HFF-Myc (cell line): ENCODE measurements at regions not wholly inside any gene's neighbourhood (a gene's known extent, or its start where the extent isn't known, plus 50 kb on each side); places are given as distances from the start of the nearest gene placed in this dataset.

Source experiments
- DNase-seq: peaks from one replicate; pipeline ENCODE4 v3.0.0-alpha.2; 2011; ENCODE audit warnings: low read depth; ENCODE audit errors: extremely low read depth
- H3K4me3 ChIP-seq: replicated peaks from 2 replicates; pipeline ENCODE4 v1.5.1; 2011; ENCODE audit warnings: low read depth, mild to moderate bottlenecking, control low read depth, low read length
- TF ChIP-seq, protein P1 (sequence below): IDR thresholded peaks from 2 replicates; pipeline ENCODE4 v1.5.1; 2012; ENCODE audit warnings: mild to moderate bottlenecking, low read depth, low read length, control low read depth; ENCODE audit errors: missing control alignments

GRCh38 chr14:86027990-86028389 lies 498.0 kb downstream of the FLRT2 start:
- TF ChIP-seq, protein P1, sequence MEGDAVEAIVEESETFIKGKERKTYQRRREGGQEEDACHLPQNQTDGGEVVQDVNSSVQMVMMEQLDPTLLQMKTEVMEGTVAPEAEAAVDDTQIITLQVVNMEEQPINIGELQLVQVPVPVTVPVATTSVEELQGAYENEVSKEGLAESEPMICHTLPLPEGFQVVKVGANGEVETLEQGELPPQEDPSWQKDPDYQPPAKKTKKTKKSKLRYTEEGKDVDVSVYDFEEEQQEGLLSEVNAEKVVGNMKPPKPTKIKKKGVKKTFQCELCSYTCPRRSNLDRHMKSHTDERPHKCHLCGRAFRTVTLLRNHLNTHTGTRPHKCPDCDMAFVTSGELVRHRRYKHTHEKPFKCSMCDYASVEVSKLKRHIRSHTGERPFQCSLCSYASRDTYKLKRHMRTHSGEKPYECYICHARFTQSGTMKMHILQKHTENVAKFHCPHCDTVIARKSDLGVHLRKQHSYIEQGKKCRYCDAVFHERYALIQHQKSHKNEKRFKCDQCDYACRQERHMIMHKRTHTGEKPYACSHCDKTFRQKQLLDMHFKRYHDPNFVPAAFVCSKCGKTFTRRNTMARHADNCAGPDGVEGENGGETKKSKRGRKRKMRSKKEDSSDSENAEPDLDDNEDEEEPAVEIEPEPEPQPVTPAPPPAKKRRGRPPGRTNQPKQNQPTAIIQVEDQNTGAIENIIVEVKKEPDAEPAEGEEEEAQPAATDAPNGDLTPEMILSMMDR, result no peak
- H3K4me3 ChIP-seq, result no peak overlapping the region
- DNase-seq, result no peak

GRCh38 chr14:86027144-86027543 lies 497.2 kb downstream of the FLRT2 start:
- no peak for DNase-seq
- H3K4me3 ChIP-seq, result no peak overlapping the region
- TF ChIP-seq, protein P1, result no peak

- no peak overlapping the region for H3K4me3 ChIP-seq
- DNase-seq, result no peak
- TF ChIP-seq, protein P1, result no peak
These were observed 492.2 kb downstream of the FLRT2 start for GRCh38 chr14:86022031-86022629.

GRCh38 chr14:86020841-86021240 lies 490.9 kb downstream of the FLRT2 start:
- TF ChIP-seq, protein P1, result no peak
- H3K4me3 ChIP-seq, result no peak overlapping the region
- DNase-seq, result no peak

DNA sequence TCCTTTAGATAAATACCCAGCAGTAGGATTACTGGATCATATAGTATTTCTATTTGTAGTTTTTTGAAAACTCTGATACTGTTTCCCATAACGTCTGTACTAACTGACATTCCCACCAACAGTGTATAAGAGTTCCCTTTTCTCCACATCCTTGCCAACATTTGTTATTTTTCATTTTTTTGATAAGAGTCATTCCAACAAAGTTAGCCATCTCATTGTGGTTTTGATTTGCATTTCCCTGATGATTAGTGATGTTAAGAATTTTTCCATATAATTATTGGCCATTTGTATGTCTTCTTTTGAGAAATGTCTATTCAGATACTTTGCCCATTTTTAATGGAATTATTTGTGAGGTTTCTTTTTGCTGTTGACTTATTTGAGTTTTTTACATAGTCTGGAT lies 486.0 kb downstream of the FLRT2 start:
- H3K4me3 ChIP-seq, result no peak overlapping the region
- TF ChIP-seq, protein P1, result no peak
- DNase-seq, result no peak

DNA sequence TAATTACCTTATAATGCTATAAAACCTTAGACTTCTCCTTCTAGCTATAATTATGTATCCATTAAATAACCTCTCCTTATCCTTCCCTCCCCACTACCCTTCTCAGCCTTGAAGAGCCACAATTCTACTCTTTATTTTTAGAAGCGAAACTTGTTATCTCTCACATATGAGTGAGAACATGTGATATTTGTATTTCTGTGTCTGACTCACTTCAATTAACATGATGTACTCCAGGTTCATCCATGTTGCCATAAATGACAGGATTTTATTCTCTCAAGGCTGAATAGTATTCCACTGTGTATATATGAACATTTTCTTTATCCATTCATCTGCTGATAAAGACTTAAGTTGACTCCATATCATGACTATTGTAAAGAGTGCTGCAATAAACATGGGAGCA lies 485.6 kb downstream of the FLRT2 start:
- DNase-seq, result no peak
- TF ChIP-seq, protein P1, result no peak
- no peak overlapping the region for H3K4me3 ChIP-seq

- H3K4me3 ChIP-seq, result no peak overlapping the region
- DNase-seq, result no peak
- TF ChIP-seq, protein P1, result no peak
These were observed 483.7 kb downstream of the FLRT2 start for GRCh38 chr14:86013641-86014040.
